ENCODE measurements at regions not wholly inside any gene's neighbourhood (a gene's known extent, or its start where the extent isn't known, plus 50 kb on each side); places are given as distances from the start of the nearest gene placed in this dataset.

DNA sequence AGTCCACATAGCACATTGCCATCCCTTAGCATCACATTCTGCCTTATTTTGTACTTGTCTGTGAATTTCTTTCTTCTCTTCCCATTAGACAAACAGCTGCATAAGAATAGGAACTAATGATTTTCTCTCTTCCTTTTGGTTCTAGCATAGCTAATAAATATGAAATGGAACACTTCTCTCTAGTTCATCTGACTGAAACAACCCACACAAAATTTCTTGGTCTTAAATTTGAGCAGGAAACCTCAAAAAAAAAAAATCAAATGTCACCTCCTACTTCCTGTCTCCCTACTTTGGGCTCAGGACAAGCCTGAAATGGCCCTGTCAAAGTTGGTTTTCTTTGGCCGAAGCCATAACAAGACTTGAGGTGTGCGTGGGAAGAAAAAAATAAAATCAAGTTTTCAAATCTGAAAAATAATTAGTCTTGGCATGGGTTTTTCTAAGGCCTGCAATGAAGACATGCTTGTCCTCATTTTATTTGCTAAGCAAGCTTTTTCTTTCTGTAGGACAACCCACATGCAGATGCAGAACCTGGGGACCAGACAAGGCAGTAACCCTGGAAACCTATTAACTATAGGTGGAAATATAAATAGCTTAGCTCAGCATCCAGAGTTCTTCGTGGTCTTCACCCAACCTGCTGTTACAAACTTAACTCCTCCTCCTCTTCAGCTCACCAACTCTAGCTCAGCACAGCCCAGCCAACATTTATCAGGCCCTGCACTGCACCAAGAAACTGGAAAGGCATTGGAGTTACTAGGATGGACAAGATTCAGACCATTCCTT lies 523.5 kb upstream of the KLF4 start:
- TF ChIP-seq EZH2phosphoT487 (IDR thresholded peaks at IDR 0.05; ENCODE audit: low read depth, severe bottlenecking, unreplicated experiment) (no peak), EZH2 (IDR thresholded peaks at IDR 0.05; ENCODE audit: borderline replicate concordance) (no peak)
- TF ChIP-seq, protein P1, sequence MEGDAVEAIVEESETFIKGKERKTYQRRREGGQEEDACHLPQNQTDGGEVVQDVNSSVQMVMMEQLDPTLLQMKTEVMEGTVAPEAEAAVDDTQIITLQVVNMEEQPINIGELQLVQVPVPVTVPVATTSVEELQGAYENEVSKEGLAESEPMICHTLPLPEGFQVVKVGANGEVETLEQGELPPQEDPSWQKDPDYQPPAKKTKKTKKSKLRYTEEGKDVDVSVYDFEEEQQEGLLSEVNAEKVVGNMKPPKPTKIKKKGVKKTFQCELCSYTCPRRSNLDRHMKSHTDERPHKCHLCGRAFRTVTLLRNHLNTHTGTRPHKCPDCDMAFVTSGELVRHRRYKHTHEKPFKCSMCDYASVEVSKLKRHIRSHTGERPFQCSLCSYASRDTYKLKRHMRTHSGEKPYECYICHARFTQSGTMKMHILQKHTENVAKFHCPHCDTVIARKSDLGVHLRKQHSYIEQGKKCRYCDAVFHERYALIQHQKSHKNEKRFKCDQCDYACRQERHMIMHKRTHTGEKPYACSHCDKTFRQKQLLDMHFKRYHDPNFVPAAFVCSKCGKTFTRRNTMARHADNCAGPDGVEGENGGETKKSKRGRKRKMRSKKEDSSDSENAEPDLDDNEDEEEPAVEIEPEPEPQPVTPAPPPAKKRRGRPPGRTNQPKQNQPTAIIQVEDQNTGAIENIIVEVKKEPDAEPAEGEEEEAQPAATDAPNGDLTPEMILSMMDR (IDR thresholded peaks at IDR 0.05; ENCODE audit: poor library complexity), result no peak
- Histone ChIP-seq H4K20me1 (ENCODE audit: insufficient read depth, poor library complexity, severe bottlenecking) (no peaks in the 10 kb centered on the region), H3K36me3 (replicated peaks; ENCODE audit: insufficient read depth, low read depth) (no peaks in the 10 kb centered on the region), H2AFZ (no peak overlapping the region), H3K4me1 (ENCODE audit: insufficient read depth) (no peaks in the 10 kb centered on the region), H3K9me3 (ENCODE audit: low read depth) (no peaks in the 10 kb centered on the region), H3K27me3 (no peaks in the 10 kb centered on the region), H3K79me2 (no peaks in the 10 kb centered on the region), H3K4me3 (no peak overlapping the region), H3K27ac (no peak overlapping the region), H3K9me2 (replicated peaks; ENCODE audit: insufficient read depth) (no peaks in the 10 kb centered on the region), H3K4me2 (no peak overlapping the region)
- WGBS (ENCODE audit: low lambda C conversion rate, missing lambda C conversion rate), result 80% methylated on average over 3 of the region's 3 CpGs
- DNase-seq (ENCODE audit: low spot score), result no peak

DNA sequence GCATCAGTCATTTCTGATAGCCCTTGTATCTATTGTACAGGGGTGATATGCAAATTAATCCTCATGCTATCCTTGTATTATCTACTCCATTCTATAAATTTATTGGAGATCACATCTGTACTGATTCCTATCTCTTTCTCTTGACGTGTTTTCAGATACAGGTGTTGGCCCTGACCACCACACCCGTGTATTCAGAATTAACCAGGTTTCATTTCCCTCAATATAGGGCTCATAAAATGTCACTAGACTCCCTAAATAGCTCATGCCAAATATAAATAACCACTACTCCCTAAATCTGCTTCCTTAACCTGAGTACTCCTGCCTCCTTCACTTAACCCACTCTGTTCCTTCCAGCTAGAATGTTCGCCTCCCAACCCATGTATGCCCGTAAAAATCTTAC lies 522.8 kb upstream of the KLF4 start:
- 89% methylated on average over 4 of the region's 4 CpGs for WGBS (ENCODE audit: low lambda C conversion rate, missing lambda C conversion rate)
- H3K4me3 ChIP-seq, result no peak overlapping the region
- no peaks in the 10 kb centered on the region for H3K27me3 ChIP-seq
- no peaks in the 10 kb centered on the region for H3K9me3 ChIP-seq (ENCODE audit: low read depth)
- H3K36me3 ChIP-seq (replicated peaks; ENCODE audit: insufficient read depth, low read depth), result no peaks in the 10 kb centered on the region
- no peaks in the 10 kb centered on the region for H4K20me1 ChIP-seq (ENCODE audit: insufficient read depth, poor library complexity, severe bottlenecking)
- no peak overlapping the region for H3K27ac ChIP-seq
- no peaks in the 10 kb centered on the region for H3K4me1 ChIP-seq (ENCODE audit: insufficient read depth)
- no peak overlapping the region for H2AFZ ChIP-seq
- no peak for DNase-seq (ENCODE audit: low spot score)
- no peak overlapping the region for H3K4me2 ChIP-seq
- no peak for TF ChIP-seq EZH2phosphoT487 (IDR thresholded peaks at IDR 0.05; ENCODE audit: low read depth, severe bottlenecking, unreplicated experiment)
- H3K79me2 ChIP-seq, result no peaks in the 10 kb centered on the region
- H3K9me2 ChIP-seq (replicated peaks; ENCODE audit: insufficient read depth), result no peaks in the 10 kb centered on the region

DNA sequence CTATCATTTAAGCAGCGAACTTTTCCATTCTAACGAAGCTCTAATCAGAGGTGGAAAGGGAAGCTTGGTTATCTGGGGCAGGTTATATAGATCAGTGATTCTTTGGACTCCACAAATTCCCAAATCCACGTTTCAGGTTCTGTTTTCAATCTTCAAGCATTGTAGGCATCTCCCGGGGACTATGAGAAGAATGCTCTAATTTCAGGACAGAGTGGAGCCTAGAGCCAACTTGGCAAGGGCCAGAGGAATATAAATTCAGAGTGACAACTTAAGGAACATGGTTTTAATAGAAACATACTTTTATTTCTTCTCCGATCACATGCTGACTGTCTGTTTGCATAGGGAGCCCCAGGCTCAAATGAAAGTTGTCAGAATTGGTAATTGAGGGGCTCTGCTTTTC lies 514.0 kb upstream of the KLF4 start:
- H3K4me2 ChIP-seq, result no peak overlapping the region
- H3K79me2 ChIP-seq, result no peaks in the 10 kb centered on the region
- peaks cover 2% of the 10 kb centered on the region for H3K4me1 ChIP-seq (ENCODE audit: insufficient read depth)
- WGBS (ENCODE audit: low lambda C conversion rate, missing lambda C conversion rate), result 66% methylated on average over 5 of the region's 5 CpGs
- H3K27me3 ChIP-seq, result no peaks in the 10 kb centered on the region
- H3K9me2 ChIP-seq (replicated peaks; ENCODE audit: insufficient read depth), result no peaks in the 10 kb centered on the region
- H3K4me3 ChIP-seq, result no peak overlapping the region
- H3K27ac ChIP-seq, result no peak overlapping the region
- H2AFZ ChIP-seq, result no peak overlapping the region
- no peaks in the 10 kb centered on the region for H3K36me3 ChIP-seq (replicated peaks; ENCODE audit: insufficient read depth, low read depth)
- no peaks in the 10 kb centered on the region for H3K9me3 ChIP-seq (ENCODE audit: low read depth)
- TF ChIP-seq, protein P1 (IDR thresholded peaks at IDR 0.05; ENCODE audit: poor library complexity), result no peak
- no peak for TF ChIP-seq EZH2phosphoT487 (IDR thresholded peaks at IDR 0.05; ENCODE audit: low read depth, severe bottlenecking, unreplicated experiment)
- no peak for TF ChIP-seq EZH2 (IDR thresholded peaks at IDR 0.05; ENCODE audit: borderline replicate concordance)
- DNase-seq (ENCODE audit: low spot score), result no peak
- no peaks in the 10 kb centered on the region for H4K20me1 ChIP-seq (ENCODE audit: insufficient read depth, poor library complexity, severe bottlenecking)

DNA sequence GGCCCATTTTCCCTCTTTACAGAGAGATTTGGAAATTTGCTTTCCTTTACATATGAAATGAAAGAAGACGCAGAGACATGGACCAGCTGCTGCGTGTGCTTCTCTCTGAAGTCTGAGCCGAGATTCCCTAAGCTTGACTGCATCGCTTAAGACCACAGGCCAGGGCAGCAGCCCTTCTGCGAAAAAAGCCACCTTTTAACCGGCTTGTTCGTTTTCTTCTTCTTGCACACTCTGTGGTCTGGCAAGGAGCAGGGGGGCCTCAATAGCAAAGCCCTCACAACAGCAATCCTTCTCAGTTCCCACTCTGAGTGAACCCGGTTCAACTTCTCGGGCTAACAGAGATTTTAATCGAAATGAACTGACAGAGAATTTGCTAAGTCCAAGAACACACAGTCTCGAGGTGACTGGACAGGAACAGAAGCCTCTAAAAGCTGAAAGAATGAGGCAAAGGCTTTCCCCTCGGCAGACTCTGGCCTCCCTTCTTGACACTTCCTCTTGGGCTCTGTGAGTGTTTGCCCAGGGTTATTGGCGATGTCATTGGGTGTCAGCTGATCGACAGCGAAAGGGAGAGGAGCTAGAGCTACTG lies 512.9 kb upstream of the KLF4 start:
- peaks cover 2% of the 10 kb centered on the region for H3K4me1 ChIP-seq (ENCODE audit: insufficient read depth)
- no peaks in the 10 kb centered on the region for H3K27me3 ChIP-seq
- no peaks in the 10 kb centered on the region for H3K79me2 ChIP-seq
- H3K36me3 ChIP-seq (replicated peaks; ENCODE audit: insufficient read depth, low read depth), result no peaks in the 10 kb centered on the region
- peak overlapping the region; percentile 20 for H3K4me2 ChIP-seq
- H3K9me3 ChIP-seq (ENCODE audit: low read depth), result no peaks in the 10 kb centered on the region
- H3K27ac ChIP-seq, result peak overlapping the region; percentile 45
- no peaks in the 10 kb centered on the region for H4K20me1 ChIP-seq (ENCODE audit: insufficient read depth, poor library complexity, severe bottlenecking)
- H2AFZ ChIP-seq, result peak overlapping the region; percentile 6
- H3K4me3 ChIP-seq, result no peak overlapping the region
- 63% methylated on average over 15 of the region's 15 CpGs for WGBS (ENCODE audit: low lambda C conversion rate, missing lambda C conversion rate)
- no peak for TF ChIP-seq EZH2 (IDR thresholded peaks at IDR 0.05; ENCODE audit: borderline replicate concordance)
- no peak for TF ChIP-seq EZH2phosphoT487 (IDR thresholded peaks at IDR 0.05; ENCODE audit: low read depth, severe bottlenecking, unreplicated experiment)
- TF ChIP-seq, protein P1 (IDR thresholded peaks at IDR 0.05; ENCODE audit: poor library complexity), result no peak
- peak; percentile 41 for DNase-seq (ENCODE audit: low spot score)
- no peaks in the 10 kb centered on the region for H3K9me2 ChIP-seq (replicated peaks; ENCODE audit: insufficient read depth)
